OCI-LY3 (cell line): ENCODE measurements at regions not wholly inside any gene's neighbourhood (a gene's known extent, or its start where the extent isn't known, plus 50 kb on each side); places are given as distances from the start of the nearest gene placed in this dataset.

Experiments used
- H2AFZ ChIP-seq: fragments of 200-600, 300-600 bp; shearing (Covaris generic); 2 replicates; pipeline ENCODE4 v1.6.0; 2014; ENCODE audit warnings: antibody characterized with exemption, low read depth, low read length
- H3K27ac ChIP-seq: fragments of 200-600, 300-600 bp; sonication (generic); 2 replicates; pipeline ENCODE4 v1.5.1; 2014; ENCODE audit warnings: mild to moderate bottlenecking, low read length, moderate library complexity, mixed read lengths
- H3K27me3 ChIP-seq: fragments of 200-600, 300-600 bp; sonication (generic); 2 replicates; pipeline ENCODE4 v1.6.1; 2014; ENCODE audit warnings: low read depth, low read length, mixed read lengths
- H3K36me3 ChIP-seq: fragments of 200-600, 300-600 bp; sonication (generic); replicated peaks from 2 replicates; pipeline ENCODE3; 2014; ENCODE audit warnings: low read depth, low read length, mixed read lengths
- H3K4me1 ChIP-seq: fragments of 300-600, 200-600 bp; sonication (generic); 2 replicates; pipeline ENCODE4 v1.6.1; 2014; ENCODE audit warnings: low read length, mixed read lengths
- H3K4me2 ChIP-seq: fragments of 200-600, 300-600 bp; sonication (generic); 2 replicates; pipeline ENCODE4 v1.6.1; 2014; ENCODE audit warnings: low read length, mixed read lengths
- H3K4me3 ChIP-seq: fragments of 300-600, 200-600 bp; sonication (generic); 2 replicates; pipeline ENCODE4 v1.5.1; 2014; ENCODE audit warnings: antibody characterized with exemption, mild to moderate bottlenecking, low read length, moderate library complexity
- H3K79me2 ChIP-seq: fragments of 300-600, 200-600 bp; shearing (Covaris generic); 2 replicates; pipeline ENCODE4 v1.6.1; 2014; ENCODE audit warnings: mild to moderate bottlenecking, low read length, mixed read lengths
- H3K9ac ChIP-seq: fragments of 300-600, 200-600 bp; shearing (Covaris generic); 2 replicates; pipeline ENCODE4 v1.6.0; 2014; ENCODE audit warnings: mild to moderate bottlenecking, low read length, moderate library complexity
- H3K9me3 ChIP-seq: fragments of 200-600, 300-600 bp; shearing (Covaris generic); 2 replicates; pipeline ENCODE4 v1.6.1; 2014; ENCODE audit warnings: low read length, mixed read lengths; ENCODE audit not compliant: insufficient read depth
- H4K20me1 ChIP-seq: fragments of 200-600, 300-600 bp; sonication (generic); 2 replicates; pipeline ENCODE4 v1.6.1; 2016; ENCODE audit warnings: low read length, mixed read lengths; ENCODE audit not compliant: insufficient read depth
- CTCF ChIP-seq: fragments of 200-600, 300-600 bp; sonication (generic); IDR thresholded peaks from 2 replicates; pipeline ENCODE4 v1.5.1; 2014; ENCODE audit warnings: antibody characterized with exemption, low read length, low read depth
- EZH2phosphoT487 ChIP-seq: fragments of 200-600 bp; shearing (Covaris generic); IDR thresholded peaks from 2 replicates; pipeline ENCODE4 v1.6.1; 2018; ENCODE audit warnings: antibody characterized with exemption, mixed run types, low read depth

GRCh38 chr1:96983866-96984265 is 262.3 kb downstream of the PTBP2 start:
- Histone ChIP-seq H3K36me3 (no peaks in the 10 kb centered on the region), H3K9ac (no peak overlapping the region), H2AFZ (no peak overlapping the region), H3K27ac (no peak overlapping the region), H3K27me3 (no peaks in the 10 kb centered on the region), H3K4me3 (no peak overlapping the region), H3K9me3 (no peaks in the 10 kb centered on the region), H3K79me2 (no peaks in the 10 kb centered on the region), H3K4me2 (no peak overlapping the region), H3K4me1 (no peaks in the 10 kb centered on the region), H4K20me1 (no peaks in the 10 kb centered on the region)
- no peak for TF ChIP-seq CTCF
- no peak for TF ChIP-seq EZH2phosphoT487

DNA sequence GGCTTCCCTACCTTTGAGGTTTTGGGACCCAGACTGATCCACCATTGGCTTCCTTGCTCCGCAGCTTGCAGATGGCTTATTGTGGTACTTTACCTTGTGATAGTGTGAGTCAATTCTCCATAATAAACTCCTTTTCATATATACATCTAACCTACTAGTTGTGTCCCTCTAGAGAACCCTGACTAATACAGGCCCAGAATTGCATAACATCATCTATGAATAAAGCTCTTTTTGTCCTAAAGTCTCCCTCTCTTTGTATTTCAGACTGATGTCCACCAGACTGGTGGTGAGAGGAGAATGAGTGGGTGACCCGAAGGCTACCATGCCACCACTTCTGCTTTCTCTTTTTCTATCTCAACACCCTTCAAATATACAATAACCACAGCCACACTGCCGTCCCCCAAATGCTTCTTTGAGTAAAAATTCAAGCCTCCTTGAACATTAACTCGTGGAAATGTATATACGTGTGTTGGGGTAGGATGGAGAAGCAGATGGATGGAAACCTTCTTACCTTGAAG is 265.7 kb downstream of the PTBP2 start:
- H3K4me3 ChIP-seq, result no peak overlapping the region
- no peak overlapping the region for H3K9ac ChIP-seq
- TF ChIP-seq EZH2phosphoT487, result no peak
- TF ChIP-seq CTCF, result no peak
- H2AFZ ChIP-seq, result no peak overlapping the region
- H3K9me3 ChIP-seq, result no peaks in the 10 kb centered on the region
- no peak overlapping the region for H3K4me2 ChIP-seq
- H3K79me2 ChIP-seq, result no peaks in the 10 kb centered on the region
- H3K36me3 ChIP-seq, result no peaks in the 10 kb centered on the region
- no peak overlapping the region for H3K27ac ChIP-seq
- H4K20me1 ChIP-seq, result no peaks in the 10 kb centered on the region
- no peaks in the 10 kb centered on the region for H3K4me1 ChIP-seq
- H3K27me3 ChIP-seq, result no peaks in the 10 kb centered on the region

GRCh38 chr1:96989302-96989701 is 267.7 kb downstream of the PTBP2 start:
- Histone ChIP-seq H3K4me3 (no peak overlapping the region), H2AFZ (no peak overlapping the region), H3K27me3 (no peaks in the 10 kb centered on the region), H3K36me3 (no peaks in the 10 kb centered on the region), H3K9ac (no peak overlapping the region), H3K4me1 (no peaks in the 10 kb centered on the region), H4K20me1 (no peaks in the 10 kb centered on the region), H3K4me2 (no peak overlapping the region), H3K27ac (no peak overlapping the region), H3K9me3 (no peaks in the 10 kb centered on the region), H3K79me2 (no peaks in the 10 kb centered on the region)
- TF ChIP-seq CTCF (no peak), EZH2phosphoT487 (no peak)

GRCh38 chr1:96990136-96990535 is 268.6 kb downstream of the PTBP2 start:
- H3K4me2 ChIP-seq, result no peak overlapping the region
- no peak overlapping the region for H3K4me3 ChIP-seq
- TF ChIP-seq CTCF (no peak), EZH2phosphoT487 (no peak)
- H3K9ac ChIP-seq, result no peak overlapping the region
- H3K4me1 ChIP-seq, result no peaks in the 10 kb centered on the region
- no peaks in the 10 kb centered on the region for H3K27me3 ChIP-seq
- H3K9me3 ChIP-seq, result no peaks in the 10 kb centered on the region
- H3K79me2 ChIP-seq, result no peaks in the 10 kb centered on the region
- H3K27ac ChIP-seq, result no peak overlapping the region
- no peak overlapping the region for H2AFZ ChIP-seq
- no peaks in the 10 kb centered on the region for H3K36me3 ChIP-seq
- no peaks in the 10 kb centered on the region for H4K20me1 ChIP-seq
